Right lobe of liver (tissue), 4 donors: ENCODE measurements at regions not wholly inside any gene's neighbourhood (a gene's known extent, or its start where the extent isn't known, plus 50 kb on each side); places are given as distances from the start of the nearest gene placed in this dataset.

Experiments used
- CTCF ChIP-seq, 4 donors: fragments of 200-600 bp in 3 of 4; fragments of 450-650 bp in 1 of 4; IDR thresholded peaks; one replicate each; pipeline versions ENCODE4 v1.5.1 to v1.8.0; 2016 to 2022; ENCODE audit warnings: antibody characterized with exemption in 4 of 4, mild to moderate bottlenecking in 2 of 4
- POLR2A ChIP-seq: fragments of 450-650 bp; IDR thresholded peaks from one replicate; pipeline ENCODE4 v1.6.1; 2017; ENCODE audit warnings: antibody characterized with exemption, mild to moderate bottlenecking
- donor health status: DM: no; HTN: no; CAD: no.
- donor health status: DM: no; HTN: no; CAD: no.
- donor health status: DM: no; HTN: yes; CAD: no.

- no peak for TF ChIP-seq POLR2A
- no peak for TF ChIP-seq CTCF (IDR thresholded peaks at IDR 0.05)
Measured at GRCh38 chr13:84491952-84492351, 609.7 kb upstream of the SLITRK1 start.
